Astrocyte (in vitro differentiated cells and primary cell): ENCODE measurements at regions not wholly inside any gene's neighbourhood (a gene's known extent, or its start where the extent isn't known, plus 50 kb on each side); places are given as distances from the start of the nearest gene placed in this dataset.

Experiments
- EZH2 ChIP-seq: IDR thresholded peaks from 2 replicates; pipeline ENCODE4 v1.6.1; 2012; ENCODE audit warnings: mild to moderate bottlenecking, low read length, inconsistent platforms; ENCODE audit not compliant: insufficient read depth
- TF ChIP-seq, protein P1 (sequence below): IDR thresholded peaks from 2 replicates; pipeline ENCODE4 v1.5.1; 2011; ENCODE audit warnings: low read depth, mild to moderate bottlenecking, inconsistent platforms, low read length, moderate library complexity; ENCODE audit not compliant: insufficient read depth

GRCh38 chr1:34370748-34371147 lies 194.0 kb downstream of the C1orf94 start:
- TF ChIP-seq EZH2, result no peak
- TF ChIP-seq, protein P1, sequence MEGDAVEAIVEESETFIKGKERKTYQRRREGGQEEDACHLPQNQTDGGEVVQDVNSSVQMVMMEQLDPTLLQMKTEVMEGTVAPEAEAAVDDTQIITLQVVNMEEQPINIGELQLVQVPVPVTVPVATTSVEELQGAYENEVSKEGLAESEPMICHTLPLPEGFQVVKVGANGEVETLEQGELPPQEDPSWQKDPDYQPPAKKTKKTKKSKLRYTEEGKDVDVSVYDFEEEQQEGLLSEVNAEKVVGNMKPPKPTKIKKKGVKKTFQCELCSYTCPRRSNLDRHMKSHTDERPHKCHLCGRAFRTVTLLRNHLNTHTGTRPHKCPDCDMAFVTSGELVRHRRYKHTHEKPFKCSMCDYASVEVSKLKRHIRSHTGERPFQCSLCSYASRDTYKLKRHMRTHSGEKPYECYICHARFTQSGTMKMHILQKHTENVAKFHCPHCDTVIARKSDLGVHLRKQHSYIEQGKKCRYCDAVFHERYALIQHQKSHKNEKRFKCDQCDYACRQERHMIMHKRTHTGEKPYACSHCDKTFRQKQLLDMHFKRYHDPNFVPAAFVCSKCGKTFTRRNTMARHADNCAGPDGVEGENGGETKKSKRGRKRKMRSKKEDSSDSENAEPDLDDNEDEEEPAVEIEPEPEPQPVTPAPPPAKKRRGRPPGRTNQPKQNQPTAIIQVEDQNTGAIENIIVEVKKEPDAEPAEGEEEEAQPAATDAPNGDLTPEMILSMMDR, result no peak
